Sigmoid colon (tissue), 6 donors: ENCODE measurements at regions not wholly inside any gene's neighbourhood (a gene's known extent, or its start where the extent isn't known, plus 50 kb on each side); places are given as distances from the start of the nearest gene placed in this dataset.

Source experiments
- DNase-seq: peaks from one replicate; pipeline ENCODE4 v3.0.0-alpha.2; 2019
- H3K27ac ChIP-seq, 4 donors: fragments of 200-600 bp; sonication (generic); one replicate each; pipeline ENCODE4 v1.5.1; 2016 to 2019; ENCODE audit warnings: mild to moderate bottlenecking in 1 of 4
- H3K27me3 ChIP-seq, 3 donors: fragments of 200-600 bp; sonication (generic); one replicate each; pipeline ENCODE4 v1.5.1; 2019; ENCODE audit warnings: mild to moderate bottlenecking in 1 of 3
- H3K36me3 ChIP-seq, 4 donors: fragments of 200-600 bp; sonication (generic); one replicate each; pipeline ENCODE4 v1.5.1; 2016 to 2019
- H3K4me1 ChIP-seq, 4 donors: fragments of 200-600 bp; sonication (generic); one replicate each; pipeline ENCODE4 v1.5.1; 2017 to 2019
- H3K4me3 ChIP-seq, 4 donors: fragments of 200-600 bp; sonication (generic); one replicate each; pipeline ENCODE4 v1.5.1; 2017 to 2019; ENCODE audit warnings: mild to moderate bottlenecking in 2 of 4, moderate library complexity in 1 of 4
- H3K9me3 ChIP-seq, 4 donors: fragments of 200-600 bp in 3 of 4; sonication (generic) in 3 of 4; one replicate each; pipeline versions ENCODE4 v1.5.1 to v1.6.1; 2013 to 2019
- EP300 ChIP-seq, 4 donors: sonication (generic); formaldehyde crosslinking; IDR thresholded peaks; one replicate each; pipeline ENCODE4 v1.6.1; 2017; ENCODE audit warnings: antibody characterized with exemption in 4 of 4
- POLR2A ChIP-seq, 2 donors: fragments of 450-650 bp; IDR thresholded peaks; one replicate each; pipeline ENCODE4 v1.6.1; 2016; ENCODE audit warnings: antibody characterized with exemption in 2 of 2, mild to moderate bottlenecking in 2 of 2, moderate library complexity in 2 of 2
- POLR2AphosphoS5 ChIP-seq, 4 donors: sonication (generic); formaldehyde crosslinking; IDR thresholded peaks; one replicate each; pipeline ENCODE4 v1.6.1; 2017; ENCODE audit warnings: antibody characterized with exemption in 4 of 4
- WGBS, 2 donors: extraction: QIAGEN DNeasy Blood & Tissue Kit; methylation state at CpG; one replicate each; pipeline ENCODE4 v1.1.7; 2013; 5-methylcytosine and 5-hydroxymethylcytosine counted together
- intact Hi-C: fragments of 100-400 bp; cut with DNase I; formaldehyde crosslinking; loops from one replicate; pipeline ENCODE4 v1.15.1; 2023
- TF ChIP-seq, protein P1 (sequence below), 4 experiments: fragments of 450-650 bp in 3 of 4; fragments of 200-600 bp in 1 of 4; IDR thresholded peaks; one replicate each; pipeline ENCODE4 v1.5.1; 2016 to 2019; ENCODE audit warnings: antibody characterized with exemption in 4 of 4, mild to moderate bottlenecking in 3 of 4, moderate library complexity in 2 of 4
- donor health status: healthy with polysubstance abuse.
- donor health status: healthy.

DNA sequence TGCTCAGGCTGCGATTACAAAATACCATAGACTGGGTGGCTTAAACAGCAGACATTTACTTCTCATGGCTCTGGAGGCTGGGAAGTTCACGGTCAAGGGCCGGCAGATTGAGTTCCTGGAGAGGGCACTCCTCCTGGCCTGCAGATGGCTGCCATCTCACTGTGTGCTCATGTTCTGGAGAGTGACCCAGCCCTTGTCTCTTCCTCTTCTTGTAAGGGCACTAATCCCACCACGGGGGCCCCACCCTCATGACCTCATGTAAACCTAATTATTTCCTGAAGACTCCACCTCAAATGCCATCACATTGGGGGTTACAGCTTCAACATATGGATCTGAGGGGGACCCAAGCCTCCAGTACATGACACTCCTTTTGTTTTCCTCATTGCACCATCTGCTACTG is 56.0 kb upstream of the CLDN10 start:
- H3K36me3 ChIP-seq, result no peaks in the 10 kb centered on the region
- H3K4me1 ChIP-seq, result peaks cover 0 to 18% (median 10%) of the 10 kb centered on the region in 4 donors
- 81 to 91% methylated on average over 4 of the region's 4 CpGs for WGBS, 2 donors
- TF ChIP-seq EP300 (IDR thresholded peaks at IDR 0.05) (no peak), POLR2A (IDR thresholded peaks at IDR 0.05) (no peak), POLR2AphosphoS5 (IDR thresholded peaks at IDR 0.05) (no peak)
- TF ChIP-seq, protein P1, sequence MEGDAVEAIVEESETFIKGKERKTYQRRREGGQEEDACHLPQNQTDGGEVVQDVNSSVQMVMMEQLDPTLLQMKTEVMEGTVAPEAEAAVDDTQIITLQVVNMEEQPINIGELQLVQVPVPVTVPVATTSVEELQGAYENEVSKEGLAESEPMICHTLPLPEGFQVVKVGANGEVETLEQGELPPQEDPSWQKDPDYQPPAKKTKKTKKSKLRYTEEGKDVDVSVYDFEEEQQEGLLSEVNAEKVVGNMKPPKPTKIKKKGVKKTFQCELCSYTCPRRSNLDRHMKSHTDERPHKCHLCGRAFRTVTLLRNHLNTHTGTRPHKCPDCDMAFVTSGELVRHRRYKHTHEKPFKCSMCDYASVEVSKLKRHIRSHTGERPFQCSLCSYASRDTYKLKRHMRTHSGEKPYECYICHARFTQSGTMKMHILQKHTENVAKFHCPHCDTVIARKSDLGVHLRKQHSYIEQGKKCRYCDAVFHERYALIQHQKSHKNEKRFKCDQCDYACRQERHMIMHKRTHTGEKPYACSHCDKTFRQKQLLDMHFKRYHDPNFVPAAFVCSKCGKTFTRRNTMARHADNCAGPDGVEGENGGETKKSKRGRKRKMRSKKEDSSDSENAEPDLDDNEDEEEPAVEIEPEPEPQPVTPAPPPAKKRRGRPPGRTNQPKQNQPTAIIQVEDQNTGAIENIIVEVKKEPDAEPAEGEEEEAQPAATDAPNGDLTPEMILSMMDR (IDR thresholded peaks at IDR 0.05), result no peak
- no peaks in the 10 kb centered on the region for H3K27me3 ChIP-seq
- H3K27ac ChIP-seq, result no peak overlapping the region
- H3K9me3 ChIP-seq, result no peaks in the 10 kb centered on the region
- no peak overlapping the region for H3K4me3 ChIP-seq
- intact Hi-C loops, result no loop called here
- DNase-seq, result no peak

DNA sequence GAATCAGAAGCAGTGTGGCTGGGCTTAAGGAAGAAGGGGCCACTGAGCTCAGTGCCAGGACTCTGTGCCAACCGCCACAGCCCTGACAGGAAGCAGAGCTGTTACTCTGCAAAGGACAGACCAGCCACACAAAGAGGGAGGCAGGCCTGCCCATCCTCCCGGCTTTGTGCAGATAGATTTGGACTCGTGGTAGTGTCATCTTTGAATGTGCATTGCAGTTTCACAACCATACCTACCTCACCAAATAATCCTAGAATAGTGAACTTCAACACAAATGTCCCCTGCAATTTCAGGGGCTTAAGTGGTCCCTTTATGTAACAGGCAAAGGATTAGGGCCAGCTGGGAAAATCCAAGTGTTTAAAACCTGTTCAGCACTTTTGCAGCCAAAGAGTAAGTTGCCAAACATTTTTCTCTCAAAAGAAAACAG is 55.1 kb upstream of the CLDN10 start:
- 36 to 66% methylated on average over 3 of the region's 3 CpGs for WGBS, 2 donors

DNA sequence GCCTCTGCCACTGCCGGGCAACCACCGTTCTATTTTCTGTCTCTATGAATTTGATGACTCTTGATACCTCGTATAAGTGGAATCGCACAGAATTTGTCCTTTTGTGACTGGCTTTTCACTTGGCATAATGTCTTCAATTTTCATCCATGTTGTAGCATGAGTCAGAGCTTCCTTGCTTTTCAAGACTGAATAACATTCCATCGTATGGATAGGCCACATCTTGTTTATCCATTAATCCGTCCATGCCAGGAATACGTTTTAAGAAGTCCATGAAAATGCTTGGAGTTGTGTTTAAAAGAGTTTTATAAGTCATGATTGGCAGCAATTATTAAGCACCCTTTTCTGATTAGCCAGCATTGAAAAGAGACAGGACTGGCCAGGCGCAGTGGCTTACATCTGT is 53.6 kb upstream of the CLDN10 start:
- Histone ChIP-seq H3K9me3 (no peaks in the 10 kb centered on the region), H3K4me3 (no peak overlapping the region), H3K27me3 (no peaks in the 10 kb centered on the region), H3K4me1 (peaks cover 0 to 18% (median 10%) of the 10 kb centered on the region in 4 donors), H3K27ac (no peak overlapping the region), H3K36me3 (no peaks in the 10 kb centered on the region)
- intact Hi-C loops, result no loop called here
- 88 to 90% methylated on average over 8 of the region's 8 CpGs for WGBS, 2 donors
- DNase-seq, result no peak
- no peak for TF ChIP-seq POLR2AphosphoS5 (IDR thresholded peaks at IDR 0.05)
- no peak for TF ChIP-seq POLR2A (IDR thresholded peaks at IDR 0.05)
- TF ChIP-seq, protein P1 (IDR thresholded peaks at IDR 0.05), result no peak
- no peak for TF ChIP-seq EP300 (IDR thresholded peaks at IDR 0.05)

More for the DNA sequence above, 55.1 kb upstream of the CLDN10 start:
- no peak overlapping the region for H3K4me3 ChIP-seq
- no peaks in the 10 kb centered on the region for H3K36me3 ChIP-seq
- TF ChIP-seq POLR2A (IDR thresholded peaks at IDR 0.05) (no peak), POLR2AphosphoS5 (IDR thresholded peaks at IDR 0.05) (peak in 3 of 4 donors; percentile 24 to 60 (median 46)), EP300 (IDR thresholded peaks at IDR 0.05) (no peak)
- TF ChIP-seq, protein P1 (IDR thresholded peaks at IDR 0.05), result no peak
- H3K9me3 ChIP-seq, result no peaks in the 10 kb centered on the region
- peaks cover 0 to 18% (median 10%) of the 10 kb centered on the region in 4 donors for H3K4me1 ChIP-seq
- no peak for DNase-seq
- H3K27ac ChIP-seq, result peak overlapping the region in 1 of 4 donors; percentile 40
- intact Hi-C loops, result no loop called here
- no peaks in the 10 kb centered on the region for H3K27me3 ChIP-seq

DNA sequence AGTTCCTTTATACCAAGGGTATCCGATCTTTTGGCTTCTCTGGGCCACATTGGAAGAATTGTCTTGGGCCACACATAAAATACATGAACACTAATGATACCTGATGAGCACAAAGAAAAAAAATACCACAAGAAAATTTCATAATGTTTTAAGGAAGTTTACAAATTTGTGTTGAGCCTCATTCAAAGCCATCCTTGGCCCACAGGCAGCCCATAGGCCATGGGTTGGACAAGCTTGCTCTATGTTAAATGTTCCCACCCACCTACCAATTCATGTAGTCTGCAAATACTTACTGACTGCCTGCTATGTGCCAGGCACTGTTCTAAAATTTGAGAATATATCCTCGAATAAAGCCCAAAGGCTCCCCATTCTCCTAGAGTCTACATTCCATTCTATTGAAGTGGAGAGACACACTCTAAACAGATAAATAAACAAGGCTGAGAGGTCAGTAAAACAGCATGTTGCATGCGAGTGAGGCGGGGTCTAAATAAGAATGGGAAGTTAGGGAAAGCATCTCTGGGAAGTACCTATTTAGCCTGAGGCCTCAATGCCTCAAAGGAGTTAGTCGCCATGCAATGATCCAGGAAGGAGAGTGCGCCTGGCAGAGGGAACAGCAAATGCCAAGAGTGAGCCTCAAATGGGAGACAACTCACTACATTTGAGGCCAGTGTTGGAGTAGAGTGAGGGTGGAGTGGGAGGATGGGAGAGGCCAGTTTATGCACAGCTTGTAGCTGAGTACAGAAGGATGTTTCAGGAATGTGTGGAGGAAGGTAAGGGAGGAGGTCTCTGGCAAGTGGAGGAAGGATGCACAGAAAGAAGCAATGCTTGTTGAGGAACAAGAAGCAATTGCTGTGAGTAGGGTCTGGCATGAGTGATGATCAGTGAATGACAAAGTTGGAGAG is 52.5 kb upstream of the CLDN10 start:
- Histone ChIP-seq H3K36me3 (no peaks in the 10 kb centered on the region), H3K27ac (no peak overlapping the region), H3K4me3 (no peak overlapping the region), H3K9me3 (no peaks in the 10 kb centered on the region), H3K4me1 (peaks cover 0 to 18% (median 10%) of the 10 kb centered on the region in 4 donors), H3K27me3 (no peaks in the 10 kb centered on the region)
- DNase-seq, result no peak
- TF ChIP-seq POLR2A (IDR thresholded peaks at IDR 0.05) (no peak), POLR2AphosphoS5 (IDR thresholded peaks at IDR 0.05) (no peak), EP300 (IDR thresholded peaks at IDR 0.05) (no peak)
- TF ChIP-seq, protein P1 (IDR thresholded peaks at IDR 0.05), result no peak
- 86 to 89% methylated on average over 6 of the region's 6 CpGs for WGBS, 2 donors
- intact Hi-C loops, result no loop called here
